ENCODE measurements at regions not wholly inside any gene's neighbourhood (a gene's known extent, or its start where the extent isn't known, plus 50 kb on each side); places are given as distances from the start of the nearest gene placed in this dataset.

DNA sequence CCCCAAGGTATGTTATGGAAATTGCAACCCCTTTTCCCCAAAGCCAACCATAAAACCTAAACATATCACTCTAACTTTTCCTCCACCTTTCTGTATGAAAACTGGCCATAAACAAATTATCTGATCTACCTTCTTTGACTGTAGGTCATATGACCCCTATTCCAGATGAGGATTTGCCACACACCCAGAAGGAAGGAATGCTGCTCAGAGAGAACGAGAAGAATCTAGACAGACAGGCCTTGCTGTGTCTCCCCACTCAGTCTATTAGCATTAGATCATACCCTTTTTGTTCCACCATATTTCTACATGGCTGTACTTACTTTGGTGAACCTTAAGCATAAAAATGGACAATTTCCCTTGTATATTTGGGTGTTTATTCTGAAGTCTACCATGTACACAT, 113.0 kb upstream of the PHYHIPL start:
- no peaks in the 10 kb centered on the region for H3K9me3 ChIP-seq (ENCODE audit: control insufficient read depth, low read length, poor library complexity, severe bottlenecking)
- no peaks in the 10 kb centered on the region for H3K4me1 Mint-ChIP-seq
- no peak for ATAC-seq
- no peaks in the 10 kb centered on the region for H3K27me3 Mint-ChIP-seq
- no peaks in the 10 kb centered on the region for H3K36me3 Mint-ChIP-seq (ENCODE audit: low read depth)
- DNase-seq, result no peak
- H3K27ac Mint-ChIP-seq, result no peak overlapping the region
- H3K4me3 Mint-ChIP-seq, result no peak overlapping the region

DNA sequence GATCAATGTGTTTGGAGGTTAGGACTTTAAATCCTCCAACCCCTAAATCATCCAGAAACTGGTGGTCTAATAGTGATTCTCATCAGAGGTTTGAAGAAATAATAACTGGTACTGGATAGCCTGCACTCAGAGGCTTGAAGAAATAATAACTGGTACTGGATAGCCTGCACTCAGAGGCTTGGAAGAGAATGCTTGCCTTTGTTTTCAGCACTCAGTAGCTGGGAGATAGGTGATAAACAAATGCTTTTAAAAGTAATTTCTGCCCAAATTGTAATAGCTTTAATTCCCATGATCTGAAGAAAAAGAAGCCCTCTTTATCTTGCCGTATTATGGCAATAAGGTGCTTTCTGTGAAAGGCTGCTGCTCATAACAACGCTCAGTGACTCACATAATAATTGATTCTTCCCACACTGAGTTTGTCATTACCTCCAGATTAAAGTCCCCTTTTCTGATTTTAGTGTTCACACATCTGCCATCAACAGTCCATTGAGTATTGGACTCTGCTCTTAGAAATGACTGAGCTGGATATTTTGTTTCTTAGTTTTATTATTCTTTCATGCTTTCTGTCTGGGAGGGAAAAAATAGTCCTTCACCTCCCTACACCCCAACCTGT, 112.3 kb upstream of the PHYHIPL start:
- ATAC-seq, result no peak
- no peaks in the 10 kb centered on the region for H3K4me1 Mint-ChIP-seq

DNA sequence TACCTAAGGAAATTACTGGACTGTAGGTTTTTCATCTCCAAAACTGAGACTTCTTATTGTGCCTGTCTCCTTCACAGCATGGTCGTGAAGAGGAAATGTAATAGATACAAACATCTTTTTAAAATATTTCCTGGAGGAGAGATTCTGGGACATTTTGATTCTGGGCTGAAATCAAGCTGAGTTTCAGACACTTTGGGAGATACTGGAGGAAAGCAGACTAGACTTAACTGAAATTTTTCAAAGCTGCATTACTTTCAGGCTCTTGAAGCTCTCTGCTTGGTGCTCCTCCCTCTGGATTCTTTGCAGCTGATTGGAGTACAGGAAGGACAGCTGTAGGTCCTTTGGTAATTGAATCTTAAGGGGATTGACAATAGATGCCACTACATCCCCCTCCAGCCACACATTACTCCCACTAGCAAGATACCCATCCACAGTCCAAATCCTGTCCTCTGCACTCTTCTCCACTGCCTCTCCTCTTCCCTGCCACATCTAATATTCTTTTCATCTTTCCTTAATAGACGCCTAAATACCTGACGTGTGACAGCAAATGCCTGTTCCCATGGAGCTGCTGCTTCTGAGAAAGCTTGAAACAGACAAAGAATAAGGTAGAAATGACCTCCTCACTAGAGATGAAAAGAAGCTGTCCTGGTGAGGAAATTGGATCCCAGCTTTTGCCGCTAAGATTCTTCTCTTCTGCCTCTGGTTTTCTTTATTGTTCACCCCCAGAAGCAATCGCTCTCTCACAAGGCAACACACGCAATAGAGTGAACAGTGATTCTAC, 111.5 kb upstream of the PHYHIPL start:
- H3K9me3 ChIP-seq (ENCODE audit: control insufficient read depth, low read length, poor library complexity, severe bottlenecking), result no peaks in the 10 kb centered on the region
- H3K4me3 Mint-ChIP-seq, result no peak overlapping the region
- H3K36me3 Mint-ChIP-seq (ENCODE audit: low read depth), result no peaks in the 10 kb centered on the region
- no peaks in the 10 kb centered on the region for H3K27me3 Mint-ChIP-seq
- DNase-seq, result no peak
- no peak for ATAC-seq
- no peaks in the 10 kb centered on the region for H3K4me1 Mint-ChIP-seq
- no peak overlapping the region for H3K27ac Mint-ChIP-seq

More for the DNA sequence above, 112.3 kb upstream of the PHYHIPL start:
- no peaks in the 10 kb centered on the region for H3K36me3 Mint-ChIP-seq (ENCODE audit: low read depth)
- DNase-seq, result no peak
- no peaks in the 10 kb centered on the region for H3K9me3 ChIP-seq (ENCODE audit: control insufficient read depth, low read length, poor library complexity, severe bottlenecking)
- H3K27ac Mint-ChIP-seq, result no peak overlapping the region
- H3K4me3 Mint-ChIP-seq, result no peak overlapping the region
- no peaks in the 10 kb centered on the region for H3K27me3 Mint-ChIP-seq

DNA sequence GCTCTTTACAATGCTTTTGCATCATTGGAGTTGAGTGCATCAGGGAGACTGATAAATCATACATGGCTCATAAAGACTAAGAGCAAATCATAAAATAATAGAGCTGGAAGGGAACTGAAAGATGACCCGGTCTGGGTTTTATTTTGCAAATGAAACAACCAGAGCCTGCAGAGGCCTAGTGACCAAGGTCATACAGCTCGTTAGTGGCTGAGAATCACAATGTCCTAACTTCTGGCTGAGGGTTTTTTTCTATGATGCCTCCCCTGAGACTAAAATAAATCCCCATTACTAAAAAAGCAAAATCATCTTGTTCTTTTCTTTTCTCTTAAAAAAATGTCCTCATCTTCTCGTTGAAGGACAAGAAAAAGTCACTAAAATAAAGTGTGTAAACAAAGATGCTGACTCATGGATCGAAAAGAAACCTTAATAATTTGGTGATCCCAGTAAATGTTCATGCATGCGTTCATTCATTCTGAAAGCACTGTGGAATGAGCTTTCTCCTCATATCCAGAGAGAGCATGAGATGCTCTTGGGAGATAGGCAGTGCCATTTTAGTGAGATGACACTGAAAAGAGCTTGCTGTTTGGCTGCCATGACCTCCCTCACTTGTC, 107.8 kb upstream of the PHYHIPL start:
- no peaks in the 10 kb centered on the region for H3K36me3 Mint-ChIP-seq (ENCODE audit: low read depth)
- no peak for ATAC-seq
- no peaks in the 10 kb centered on the region for H3K4me1 Mint-ChIP-seq
- H3K27me3 Mint-ChIP-seq, result no peaks in the 10 kb centered on the region
- no peaks in the 10 kb centered on the region for H3K9me3 ChIP-seq (ENCODE audit: control insufficient read depth, low read length, poor library complexity, severe bottlenecking)
- H3K27ac Mint-ChIP-seq, result no peak overlapping the region
- no peak for DNase-seq
- H3K4me3 Mint-ChIP-seq, result no peak overlapping the region

DNA sequence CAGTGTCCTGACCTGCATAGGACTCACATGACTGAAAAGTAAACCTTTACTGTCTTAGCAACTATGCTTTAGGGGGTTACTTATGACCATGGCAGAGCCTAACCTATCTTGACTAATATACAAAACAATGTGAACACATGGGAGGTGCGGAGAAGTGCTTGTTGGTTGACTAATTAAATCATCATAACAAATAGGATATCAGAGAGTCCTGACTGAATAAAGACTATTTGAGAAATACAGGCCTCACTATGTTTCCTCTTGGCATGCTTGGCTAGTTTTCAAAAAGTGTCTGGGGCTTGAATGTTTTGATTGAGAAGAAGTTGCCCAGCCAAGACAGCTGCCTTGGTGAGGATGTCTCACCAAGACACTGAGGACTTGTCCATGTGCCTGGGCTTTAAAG, 104.4 kb upstream of the PHYHIPL start:
- H3K27ac Mint-ChIP-seq, result no peak overlapping the region

DNA sequence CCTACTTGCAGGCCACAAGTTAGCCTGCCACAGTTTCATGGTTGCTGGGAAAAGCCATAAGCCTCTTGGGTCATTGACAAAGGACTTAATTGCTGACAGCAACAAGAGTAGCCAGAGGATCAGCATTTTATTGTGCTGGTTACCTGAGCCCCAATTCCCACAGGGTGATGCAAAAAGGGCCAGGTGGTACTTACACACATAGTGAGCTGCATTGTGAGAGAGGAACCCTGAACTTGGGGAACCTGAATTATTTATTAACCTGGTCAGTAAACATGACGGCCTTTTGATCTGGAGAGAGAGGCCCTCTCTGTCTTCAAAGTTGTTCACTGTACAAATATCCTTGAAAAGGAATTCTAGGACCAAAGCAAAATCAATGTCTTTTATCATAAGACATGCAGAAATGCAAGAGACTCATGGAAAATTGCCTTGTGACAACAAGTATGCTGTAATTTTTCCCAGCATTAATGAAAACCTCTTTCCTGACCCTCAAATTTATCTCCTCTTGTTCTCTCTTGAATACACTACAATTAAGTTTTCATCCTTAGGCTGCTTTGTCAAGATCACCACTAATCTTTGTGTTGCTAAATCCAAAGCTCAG, 102.9 kb upstream of the PHYHIPL start:
- no peaks in the 10 kb centered on the region for H3K4me1 Mint-ChIP-seq
- ATAC-seq, result no peak
- no peaks in the 10 kb centered on the region for H3K9me3 ChIP-seq (ENCODE audit: control insufficient read depth, low read length, poor library complexity, severe bottlenecking)
- H3K36me3 Mint-ChIP-seq (ENCODE audit: low read depth), result no peaks in the 10 kb centered on the region
- no peaks in the 10 kb centered on the region for H3K27me3 Mint-ChIP-seq
- H3K4me3 Mint-ChIP-seq, result no peak overlapping the region
- no peak for DNase-seq
- H3K27ac Mint-ChIP-seq, result no peak overlapping the region

More for the DNA sequence above, 104.4 kb upstream of the PHYHIPL start:
- H3K9me3 ChIP-seq (ENCODE audit: control insufficient read depth, low read length, poor library complexity, severe bottlenecking), result no peaks in the 10 kb centered on the region
- DNase-seq, result no peak
- no peaks in the 10 kb centered on the region for H3K27me3 Mint-ChIP-seq
- no peak overlapping the region for H3K4me3 Mint-ChIP-seq
- no peaks in the 10 kb centered on the region for H3K4me1 Mint-ChIP-seq
- no peak for ATAC-seq
- H3K36me3 Mint-ChIP-seq (ENCODE audit: low read depth), result no peaks in the 10 kb centered on the region

DNA sequence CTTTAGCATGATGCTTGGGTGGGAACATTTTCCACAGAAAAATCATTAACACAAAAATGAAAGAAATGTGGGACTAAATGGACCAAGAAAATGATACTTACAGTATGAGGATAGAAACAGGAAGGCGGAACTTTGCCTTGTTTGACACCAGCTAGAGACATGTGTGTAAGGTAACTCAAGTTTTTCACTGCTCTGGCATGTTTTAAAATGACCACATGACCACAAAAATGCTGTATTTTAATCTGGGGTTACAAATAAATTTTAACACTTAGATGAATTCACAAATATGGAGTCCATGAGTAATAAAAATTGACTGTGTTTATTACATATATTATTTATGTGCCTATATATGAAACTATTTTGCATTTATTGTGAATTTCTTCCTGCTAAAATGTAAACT, 100.9 kb upstream of the PHYHIPL start:
- Mint-ChIP-seq H3K4me1 (no peaks in the 10 kb centered on the region), H3K27ac (no peak overlapping the region), H3K27me3 (no peaks in the 10 kb centered on the region), H3K36me3 (ENCODE audit: low read depth) (no peaks in the 10 kb centered on the region), H3K4me3 (no peak overlapping the region)
- DNase-seq (no peak), ATAC-seq (no peak)
- no peaks in the 10 kb centered on the region for H3K9me3 ChIP-seq (ENCODE audit: control insufficient read depth, low read length, poor library complexity, severe bottlenecking)

DNA sequence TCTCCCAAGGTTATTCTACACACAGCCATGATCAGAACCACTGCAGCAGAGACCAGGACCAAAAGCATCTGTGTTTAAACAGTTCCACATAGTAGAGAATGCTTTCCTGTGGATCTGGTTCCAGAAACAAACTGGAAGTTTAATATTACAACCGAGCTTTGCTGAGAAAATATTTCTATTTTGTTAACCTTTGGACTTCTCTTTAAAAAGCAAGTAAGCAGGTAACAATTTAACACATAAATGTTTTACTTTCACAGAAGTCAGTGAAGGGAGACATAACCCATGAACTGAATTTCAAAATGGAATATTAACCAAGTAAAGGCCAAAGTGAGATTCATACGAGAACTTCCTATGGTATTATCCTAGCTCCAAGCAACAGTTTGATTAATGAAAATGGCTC, 98.6 kb upstream of the PHYHIPL start:
- no peaks in the 10 kb centered on the region for H3K27me3 Mint-ChIP-seq
- no peak for ATAC-seq
- no peak overlapping the region for H3K4me3 Mint-ChIP-seq
- H3K9me3 ChIP-seq (ENCODE audit: control insufficient read depth, low read length, poor library complexity, severe bottlenecking), result no peaks in the 10 kb centered on the region
- no peak for DNase-seq
- H3K36me3 Mint-ChIP-seq (ENCODE audit: low read depth), result no peaks in the 10 kb centered on the region
- H3K27ac Mint-ChIP-seq, result no peak overlapping the region
- H3K4me1 Mint-ChIP-seq, result no peaks in the 10 kb centered on the region

DNA sequence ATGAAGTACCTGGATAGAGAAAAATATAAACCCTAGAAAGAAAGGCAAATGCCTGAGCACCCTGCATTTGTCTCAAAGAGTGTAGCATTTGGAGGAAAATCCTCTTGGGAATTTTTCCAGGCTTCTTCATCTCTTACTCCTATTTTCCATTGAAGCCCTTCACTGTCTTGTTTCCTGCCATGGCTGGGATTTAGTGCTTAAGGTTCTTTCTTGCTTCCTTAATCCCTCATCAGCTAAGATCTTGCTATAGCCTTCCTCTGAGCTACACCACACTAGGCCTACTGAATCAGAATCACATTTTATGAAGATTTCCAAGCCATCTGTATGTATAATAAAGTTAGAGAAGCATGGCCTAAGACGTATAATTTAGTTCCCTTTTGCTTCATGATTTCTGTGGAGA, 97.5 kb upstream of the PHYHIPL start:
- Mint-ChIP-seq H3K4me3 (no peak overlapping the region), H3K27ac (no peak overlapping the region), H3K4me1 (no peaks in the 10 kb centered on the region), H3K27me3 (no peaks in the 10 kb centered on the region), H3K36me3 (ENCODE audit: low read depth) (no peaks in the 10 kb centered on the region)
- DNase-seq (no peak), ATAC-seq (no peak)
- no peaks in the 10 kb centered on the region for H3K9me3 ChIP-seq (ENCODE audit: control insufficient read depth, low read length, poor library complexity, severe bottlenecking)

DNA sequence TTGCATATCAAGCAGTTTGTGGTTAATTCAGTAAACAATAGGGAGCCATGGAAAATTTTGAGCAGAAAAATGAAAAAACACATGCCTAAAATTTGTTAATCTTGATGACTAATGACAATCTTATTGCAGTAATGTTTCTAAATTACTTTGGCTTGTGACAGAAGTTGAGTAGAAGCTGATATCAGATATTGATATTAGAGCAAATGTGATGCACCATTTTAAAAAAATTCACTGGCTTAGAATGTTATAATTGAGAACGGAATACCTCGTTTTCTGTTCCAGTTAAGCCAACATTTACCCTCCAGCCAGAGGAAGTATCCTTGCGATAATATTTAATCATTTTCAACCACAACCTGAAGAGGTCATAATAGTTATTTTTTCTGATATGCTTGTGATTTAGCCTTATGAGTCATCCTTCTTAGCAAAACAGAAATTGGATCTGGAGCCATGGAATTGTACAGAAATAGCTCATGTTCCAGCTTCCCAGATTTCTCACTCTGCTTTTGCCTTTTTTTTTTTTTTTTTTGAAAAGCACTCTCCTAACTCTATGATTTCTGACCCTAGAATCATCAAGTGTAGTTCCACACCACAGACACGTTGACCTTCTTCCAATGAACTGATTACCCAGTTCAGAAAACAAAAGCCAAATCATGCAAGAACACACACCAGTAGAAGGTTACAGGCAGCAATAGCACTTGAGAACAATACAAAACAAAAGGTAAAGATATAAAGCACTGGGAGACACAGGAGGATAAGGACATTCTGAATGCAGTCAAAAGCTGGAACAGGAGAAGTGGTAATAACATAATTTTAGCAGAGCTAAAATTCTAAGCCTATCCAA, 96.8 kb upstream of the PHYHIPL start:
- Mint-ChIP-seq H3K27me3 (no peaks in the 10 kb centered on the region), H3K4me3 (no peak overlapping the region), H3K27ac (no peak overlapping the region), H3K36me3 (ENCODE audit: low read depth) (no peaks in the 10 kb centered on the region), H3K4me1 (no peaks in the 10 kb centered on the region)
- ATAC-seq, result no peak
- H3K9me3 ChIP-seq (ENCODE audit: control insufficient read depth, low read length, poor library complexity, severe bottlenecking), result no peaks in the 10 kb centered on the region
- no peak for DNase-seq

DNA sequence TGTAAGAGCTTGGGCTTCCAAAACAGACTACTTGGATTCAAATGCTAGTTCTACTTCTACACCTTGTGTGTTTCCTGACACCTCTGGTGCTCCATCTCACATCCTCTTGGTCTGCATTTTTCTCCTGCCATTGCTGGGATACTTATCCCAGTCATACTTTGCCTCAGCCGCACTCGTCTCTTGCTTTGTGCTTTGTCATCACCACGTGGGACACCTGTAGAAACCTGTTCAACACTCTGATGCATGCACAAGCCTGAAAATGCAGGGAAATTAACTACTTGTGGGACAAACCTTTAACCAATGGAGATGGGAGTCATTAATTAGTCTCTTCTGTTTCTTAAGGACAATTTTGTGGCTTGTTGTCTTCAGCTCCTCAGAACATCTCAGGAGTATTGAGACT, 94.2 kb upstream of the PHYHIPL start:
- Mint-ChIP-seq H3K4me3 (no peak overlapping the region), H3K27me3 (no peaks in the 10 kb centered on the region), H3K4me1 (no peaks in the 10 kb centered on the region), H3K36me3 (ENCODE audit: low read depth) (no peaks in the 10 kb centered on the region), H3K27ac (no peak overlapping the region)
- ATAC-seq (no peak), DNase-seq (no peak)
- no peaks in the 10 kb centered on the region for H3K9me3 ChIP-seq (ENCODE audit: control insufficient read depth, low read length, poor library complexity, severe bottlenecking)

DNA sequence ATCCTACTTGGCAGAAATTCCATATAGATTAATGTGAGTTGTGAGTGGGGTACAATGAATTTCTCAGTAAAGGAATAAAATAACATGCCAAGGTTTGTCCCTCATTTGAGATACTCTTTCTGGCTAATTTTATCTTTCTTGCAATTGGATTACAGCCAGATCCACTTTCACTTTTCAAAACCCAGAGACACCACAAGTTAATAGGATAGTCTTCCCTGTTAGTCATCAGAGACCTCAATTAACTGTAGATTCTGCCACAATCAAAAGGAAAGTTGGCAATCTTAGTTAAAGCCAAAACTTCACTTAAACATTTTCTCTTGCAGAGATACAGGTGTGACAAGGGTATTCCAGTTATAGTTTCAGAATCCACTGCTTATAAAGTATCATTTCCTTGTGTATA, 91.4 kb upstream of the PHYHIPL start:
- H3K27ac Mint-ChIP-seq, result no peak overlapping the region
- no peaks in the 10 kb centered on the region for H3K27me3 Mint-ChIP-seq
- H3K9me3 ChIP-seq (ENCODE audit: control insufficient read depth, low read length, poor library complexity, severe bottlenecking), result no peaks in the 10 kb centered on the region
- no peaks in the 10 kb centered on the region for H3K4me1 Mint-ChIP-seq
- ATAC-seq (no peak), DNase-seq (no peak)
- H3K4me3 Mint-ChIP-seq, result no peak overlapping the region
- no peaks in the 10 kb centered on the region for H3K36me3 Mint-ChIP-seq (ENCODE audit: low read depth)

Measured in T-helper 17 cell (primary cell).